ENCODE measurements at regions not wholly inside any gene's neighbourhood (a gene's known extent, or its start where the extent isn't known, plus 50 kb on each side); places are given as distances from the start of the nearest gene placed in this dataset.
"Not testable (repeated sequence)": the region's sequence is repeated elsewhere in the genome, so short reads cannot be mapped to it uniquely, and the experiment has no call there.

DNA sequence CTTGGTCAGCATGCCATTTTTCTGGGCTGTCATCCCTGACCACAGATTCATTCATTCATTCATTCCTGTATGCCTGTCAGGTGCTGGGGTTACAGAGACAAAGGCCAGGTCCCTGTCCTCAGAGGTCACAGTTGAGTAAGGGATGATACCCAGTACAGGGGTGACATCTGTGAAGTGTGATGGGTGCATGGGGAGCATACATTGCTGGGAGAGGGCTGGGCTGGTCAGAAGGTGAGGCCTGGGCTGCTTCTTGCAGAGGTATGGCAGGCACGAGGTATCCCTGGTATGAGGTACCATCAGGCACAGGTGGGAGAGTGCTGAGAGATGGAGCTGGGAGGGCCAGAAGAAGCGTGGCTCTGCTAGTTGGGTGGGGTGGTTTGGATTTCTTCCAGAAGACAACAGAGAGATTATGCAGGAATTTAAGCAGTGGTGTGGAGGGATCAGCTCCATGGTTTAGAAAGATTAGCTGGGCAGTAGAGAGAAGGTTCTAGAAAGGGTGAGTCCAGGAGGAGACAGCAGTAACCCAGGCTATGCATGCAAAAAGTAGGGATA, 181.9 kb upstream of the HAAO start:
- no peak for DNase-seq (ENCODE audit: low read depth in 2 of 2)

DNA sequence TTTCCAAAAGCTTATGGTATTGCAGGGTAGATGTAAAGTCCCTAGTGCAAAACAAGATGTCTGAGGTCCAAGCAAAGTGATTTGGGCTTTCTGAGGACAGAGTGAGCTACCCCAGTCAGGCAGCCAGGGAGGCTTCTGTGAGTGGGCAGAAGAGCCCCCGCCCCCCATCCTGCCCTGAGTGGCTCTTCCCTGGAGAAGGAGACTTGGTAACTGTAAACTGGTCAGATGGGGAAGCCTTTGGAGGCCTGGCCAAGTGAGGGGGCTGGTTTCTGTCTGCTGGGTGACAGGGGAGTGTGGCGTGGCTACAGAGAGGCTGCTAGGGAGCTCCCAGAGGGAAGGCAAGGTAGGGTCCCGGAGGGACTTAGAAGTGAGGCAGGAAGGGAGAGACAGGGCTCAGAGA, 181.3 kb upstream of the HAAO start:
- no peak for DNase-seq (ENCODE audit: low read depth in 2 of 2)

DNA sequence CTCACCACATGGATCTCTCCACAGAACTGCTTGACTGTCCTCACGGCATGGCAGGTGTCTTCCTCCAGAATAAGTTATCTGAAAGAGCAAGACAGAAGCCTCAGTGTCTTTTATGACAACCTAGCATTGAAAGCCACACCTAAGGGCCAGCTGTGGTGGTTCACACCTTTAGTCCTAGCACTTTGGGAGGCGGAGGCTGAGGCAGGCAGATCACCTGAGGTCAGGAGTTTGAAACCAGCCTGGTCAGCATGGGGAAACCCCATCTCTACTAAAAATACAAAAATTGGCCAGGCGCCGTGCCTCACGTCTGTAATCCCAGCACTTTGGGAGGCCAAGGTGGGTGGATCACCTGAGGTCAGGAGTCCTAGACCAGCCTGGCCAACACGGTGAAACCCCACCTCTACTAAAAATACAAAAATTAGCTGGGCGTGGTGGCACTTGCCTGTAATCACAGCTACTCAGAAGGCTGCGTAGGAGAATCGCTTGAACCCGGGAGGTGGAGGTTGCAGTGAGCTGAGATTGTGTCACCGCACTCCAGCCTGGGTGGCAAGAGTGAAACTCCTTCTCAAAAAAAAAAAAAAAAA, 180.6 kb upstream of the HAAO start:
- DNase-seq (ENCODE audit: low read depth in 2 of 2) = not testable (repeated sequence)

DNA sequence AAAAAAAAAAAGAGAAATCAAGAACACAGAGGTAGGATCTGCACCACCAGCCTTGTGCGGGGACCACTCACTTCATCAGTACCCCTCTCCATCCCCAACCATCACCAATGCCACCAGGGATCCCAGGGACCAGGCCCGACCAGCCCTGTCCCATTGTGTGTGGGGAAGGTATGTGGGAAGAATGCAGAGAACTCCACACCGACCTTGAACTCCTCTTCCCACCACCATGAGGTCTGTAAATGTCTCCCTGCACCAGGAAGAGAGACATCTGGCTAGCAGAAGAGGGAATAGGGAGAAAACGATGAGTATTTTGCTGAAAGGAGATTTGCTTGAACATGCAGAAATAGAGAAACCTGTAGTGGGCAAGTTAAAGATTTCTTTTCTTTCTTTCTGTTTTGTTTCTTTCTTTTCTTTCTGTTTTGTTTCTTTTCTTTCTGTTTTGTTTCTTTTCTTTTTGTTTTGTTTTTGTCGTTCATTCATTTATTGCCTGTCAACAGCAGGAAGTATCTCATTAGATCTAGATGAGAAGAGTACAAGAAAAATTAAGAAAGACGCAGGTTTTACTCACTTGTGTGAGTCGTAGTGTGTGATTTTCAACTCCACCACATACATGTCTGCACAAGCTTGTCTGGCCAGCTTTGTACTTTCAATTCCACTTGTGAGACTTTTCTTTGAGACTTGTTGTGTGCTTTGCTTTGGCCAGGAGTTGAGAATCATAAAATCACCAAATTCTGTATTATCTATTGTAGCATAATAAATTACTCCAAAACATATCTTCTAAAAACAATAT, 179.8 kb upstream of the HAAO start:
- no peak for DNase-seq (ENCODE audit: low read depth in 2 of 2)

DNA sequence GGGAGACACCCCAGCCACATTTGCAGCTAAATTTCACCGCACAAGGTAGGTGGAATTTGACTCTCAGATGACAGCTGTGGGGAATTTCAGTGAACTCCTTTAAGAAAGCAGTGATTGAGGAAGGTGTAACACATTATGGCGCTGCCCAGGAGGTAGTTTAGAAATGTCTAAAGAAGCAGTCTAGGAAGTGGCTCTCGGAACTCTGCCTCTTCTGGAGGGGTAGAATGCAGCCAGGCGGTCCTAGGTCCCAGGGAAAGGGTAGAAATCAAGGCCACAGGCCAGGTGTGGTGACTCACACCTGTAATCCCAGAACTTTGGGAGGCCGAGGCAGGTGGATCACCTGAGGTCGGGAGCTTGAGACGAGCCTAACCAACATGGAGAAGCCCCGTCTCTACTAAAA, 179.0 kb upstream of the HAAO start:
- no peak for DNase-seq (ENCODE audit: low read depth in 2 of 2)

DNA sequence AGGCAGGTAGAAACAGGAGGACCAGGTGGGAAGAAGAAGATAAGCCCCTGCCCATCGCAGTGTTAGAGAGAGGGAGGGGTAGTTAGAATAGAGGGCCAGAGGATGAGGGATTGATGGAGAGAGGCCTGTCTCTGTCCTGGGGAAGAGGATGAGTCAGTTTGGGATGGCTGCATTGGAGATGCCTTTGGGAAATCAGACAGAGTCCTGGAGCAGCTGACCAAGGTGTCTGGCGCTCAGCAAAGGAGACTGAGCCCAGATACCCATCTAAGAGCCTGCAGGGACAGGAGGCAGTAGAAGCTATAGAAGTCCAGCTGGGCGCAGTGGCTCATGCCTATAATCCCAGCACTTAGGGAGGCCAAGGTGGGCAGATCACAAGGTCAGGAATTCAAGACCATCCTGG, 177.8 kb upstream of the HAAO start:
- no peak for DNase-seq (ENCODE audit: low read depth in 2 of 2)

DNA sequence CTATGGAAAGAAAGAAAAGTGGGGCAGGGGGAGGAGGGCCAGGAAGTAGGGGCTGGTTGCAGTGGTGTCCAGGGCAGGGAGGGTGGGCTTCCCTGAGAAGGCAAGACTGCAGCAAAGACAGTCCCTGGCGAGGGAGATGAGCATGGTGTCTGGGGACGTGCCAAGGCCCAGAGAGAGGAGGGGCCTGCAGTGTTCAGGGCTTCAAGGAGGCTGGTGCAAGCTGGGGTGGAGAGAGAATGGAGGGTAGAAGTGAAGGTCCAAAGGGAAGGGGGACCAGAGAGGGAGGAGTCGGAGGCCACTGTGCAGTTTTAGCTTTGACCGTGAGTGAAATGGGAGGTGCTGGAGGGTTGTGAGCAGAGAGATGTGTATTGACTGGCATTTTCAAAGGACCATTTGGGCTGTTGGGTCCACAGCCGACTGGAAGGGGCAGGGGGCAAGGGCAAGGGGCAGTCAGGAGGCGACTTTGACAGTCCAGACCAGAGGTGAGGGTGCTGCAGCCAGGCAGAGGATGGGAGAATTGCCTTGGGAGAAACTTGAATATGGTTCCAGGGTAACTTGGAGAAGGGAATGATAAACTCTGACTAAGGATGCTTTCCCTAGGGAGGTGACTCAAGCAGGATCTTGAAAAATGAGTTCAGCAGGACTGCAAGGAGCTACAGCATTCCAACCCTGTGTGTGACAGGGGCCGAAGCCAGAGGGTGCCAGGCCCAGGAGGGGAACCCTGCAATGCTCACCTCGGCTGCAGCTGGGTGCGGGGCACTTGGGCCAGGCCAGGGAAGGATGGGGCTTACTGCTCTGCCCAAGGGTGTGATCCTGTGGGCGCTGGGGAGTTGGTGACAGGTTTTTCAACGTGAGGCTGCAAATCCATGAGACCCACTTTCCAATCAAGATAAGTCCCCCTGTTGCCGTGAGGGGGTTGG, 177.1 kb upstream of the HAAO start:
- no peak for DNase-seq (ENCODE audit: low read depth in 2 of 2)

DNA sequence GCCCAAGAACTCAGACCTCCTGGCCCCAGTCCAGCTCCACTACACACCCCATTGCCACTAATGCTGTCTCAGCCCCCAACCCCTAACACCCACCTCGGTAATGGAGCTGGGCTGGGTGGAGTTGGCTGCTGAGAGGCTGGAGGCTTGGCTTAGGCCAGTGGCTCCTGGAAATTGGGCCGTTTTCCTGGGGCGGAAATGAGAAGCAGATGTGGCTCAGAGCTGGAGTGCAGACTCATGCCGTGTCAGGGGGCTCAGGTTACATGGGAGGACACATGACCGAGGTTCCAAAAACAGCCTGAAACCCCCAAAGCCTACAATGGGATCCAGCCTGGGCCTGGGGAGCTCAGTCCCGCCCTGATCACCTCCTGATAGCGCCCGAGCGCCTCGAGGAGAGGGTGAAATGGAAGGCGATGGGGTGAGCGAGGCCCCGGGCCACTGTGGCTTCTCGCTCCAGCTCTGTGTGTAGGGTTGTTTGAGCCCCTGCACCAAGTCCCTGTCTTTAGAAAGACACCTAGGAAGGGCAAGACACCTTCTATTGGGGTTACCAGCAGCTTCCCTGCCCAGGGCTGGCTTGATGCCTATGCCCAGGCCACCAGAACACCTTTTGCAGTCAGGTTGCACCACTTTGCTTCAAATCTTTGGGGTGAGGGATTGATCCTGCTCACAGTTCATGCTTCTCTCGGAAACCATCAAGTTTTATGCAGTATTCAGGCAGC, 175.7 kb upstream of the HAAO start:
- DNase-seq (ENCODE audit: low read depth in 2 of 2) = no peak

DNA sequence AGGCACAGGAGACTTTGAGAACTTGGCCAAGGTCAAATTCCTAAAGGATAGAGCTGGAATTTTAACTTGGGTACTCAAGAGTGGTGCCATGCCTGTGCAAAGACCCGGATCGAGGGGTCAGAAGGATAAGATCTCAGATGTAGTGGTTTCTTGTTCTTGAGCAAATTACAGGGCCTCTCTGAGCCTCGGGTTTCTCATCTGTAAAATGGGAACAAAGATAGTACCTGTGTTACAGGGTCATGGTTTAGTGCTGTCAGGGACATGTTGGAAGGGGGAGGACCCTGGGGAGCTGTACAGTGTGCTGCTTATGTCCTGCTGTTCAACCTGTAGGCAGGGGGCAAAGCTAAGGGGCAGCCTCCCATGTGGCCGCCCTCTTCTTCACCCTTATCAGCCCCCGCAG, 173.5 kb upstream of the HAAO start:
- no peak for DNase-seq (ENCODE audit: low read depth in 2 of 2)

DNA sequence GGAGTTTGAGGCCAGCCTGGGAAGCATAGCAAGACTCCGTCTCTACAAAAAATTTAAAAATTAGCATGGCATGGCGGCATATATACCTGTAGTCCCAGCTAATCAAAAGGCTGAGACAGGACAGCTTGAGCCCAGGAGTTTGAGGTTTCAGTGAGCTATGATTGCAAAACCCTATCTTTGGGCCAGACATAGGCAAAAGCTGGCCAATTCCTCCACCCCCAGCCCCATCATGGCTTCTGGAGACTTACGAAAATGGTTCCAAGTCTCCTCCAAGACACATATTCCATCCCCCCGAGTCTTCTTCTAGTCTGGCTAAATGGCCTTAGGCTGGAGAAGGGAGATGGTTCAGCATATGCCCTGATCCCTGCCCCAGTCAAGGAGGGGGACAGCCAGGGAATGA, 172.8 kb upstream of the HAAO start:
- no peak for DNase-seq (ENCODE audit: low read depth in 2 of 2)

DNA sequence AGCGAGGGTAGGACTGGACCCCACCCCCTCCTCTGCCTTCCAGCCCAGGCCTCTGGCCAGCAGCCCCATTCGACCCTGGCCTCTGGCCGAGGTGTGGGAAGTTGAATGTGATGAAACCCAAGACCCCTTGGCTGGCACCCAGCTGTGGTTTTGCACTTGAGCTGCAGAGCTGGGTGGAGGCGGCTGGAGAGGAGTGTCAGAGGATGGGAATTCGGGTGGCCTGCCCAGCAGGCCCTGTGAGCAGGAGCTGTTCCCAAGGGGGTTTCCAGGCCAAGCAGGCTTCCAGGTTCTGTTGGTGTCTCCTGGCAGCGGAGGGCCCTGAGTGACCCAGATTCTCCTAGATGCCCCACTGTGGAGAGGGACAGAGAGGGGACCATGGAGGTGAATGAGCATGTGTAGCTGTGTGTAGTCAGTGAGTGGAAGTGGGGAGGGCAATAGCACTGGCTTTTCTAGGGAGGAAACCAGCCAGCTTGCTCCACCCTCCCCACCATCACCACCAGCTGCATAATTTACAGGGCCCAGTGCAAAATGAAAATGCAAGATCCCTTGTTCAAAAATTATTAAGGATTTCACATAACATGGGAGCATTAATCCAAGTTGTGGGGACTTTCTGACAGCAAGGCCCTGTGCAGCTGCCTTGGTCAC, 172.2 kb upstream of the HAAO start:
- DNase-seq (ENCODE audit: low read depth in 2 of 2) = no peak

DNA sequence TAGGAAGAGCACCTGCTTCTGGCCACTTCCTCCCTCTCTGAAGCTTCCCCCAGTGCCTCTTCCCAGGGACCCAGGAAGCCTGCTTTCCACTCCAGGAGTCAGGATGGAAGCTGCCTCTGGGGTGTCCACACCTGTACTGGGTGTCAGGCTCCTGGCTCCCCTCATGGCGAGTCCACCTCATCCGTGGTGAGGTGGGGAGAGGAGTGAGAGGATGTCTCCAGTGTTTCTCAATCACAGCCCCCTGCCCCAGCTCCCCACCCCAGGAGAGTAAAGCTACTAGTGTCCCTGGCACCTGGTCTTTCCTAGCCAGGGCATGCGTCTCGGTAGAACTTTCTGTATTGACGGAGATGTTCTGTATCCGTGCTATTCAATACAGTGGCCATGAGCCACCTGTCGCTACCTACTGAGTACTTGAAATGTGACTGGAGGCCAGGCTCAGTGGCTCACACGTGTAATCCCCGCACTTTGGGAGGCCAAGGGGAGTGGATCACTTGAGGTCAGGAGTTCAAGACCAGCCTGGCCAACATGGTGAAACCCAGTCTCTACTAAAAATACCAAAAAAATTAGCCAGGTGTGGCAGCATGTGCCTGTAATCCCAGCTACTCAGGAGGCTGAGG, 171.2 kb upstream of the HAAO start:
- no peak for DNase-seq (ENCODE audit: low read depth in 2 of 2)

DNA sequence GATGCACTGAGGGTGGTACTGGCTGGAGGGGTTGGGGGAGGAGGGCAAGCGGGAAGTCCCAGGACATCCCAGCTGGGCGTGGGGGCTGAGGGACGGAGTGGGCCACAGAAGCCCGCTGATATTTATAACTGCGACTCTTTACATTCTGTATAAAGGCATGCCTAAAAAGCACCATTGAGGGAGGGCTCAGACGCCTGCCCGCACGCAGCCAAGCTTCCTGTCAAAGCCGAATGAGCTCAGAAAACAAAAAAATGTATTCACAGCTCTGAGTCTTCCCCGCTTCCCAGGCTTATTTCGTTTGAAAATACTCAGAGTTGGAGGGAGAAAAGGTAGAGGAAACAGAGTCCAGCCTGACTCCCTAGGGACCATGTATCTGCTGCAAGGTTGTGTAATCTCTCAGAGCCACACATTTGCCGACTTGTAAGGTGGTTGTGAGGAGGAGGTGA, 170.1 kb upstream of the HAAO start:
- DNase-seq (ENCODE audit: low read depth in 2 of 2) = no peak

DNA sequence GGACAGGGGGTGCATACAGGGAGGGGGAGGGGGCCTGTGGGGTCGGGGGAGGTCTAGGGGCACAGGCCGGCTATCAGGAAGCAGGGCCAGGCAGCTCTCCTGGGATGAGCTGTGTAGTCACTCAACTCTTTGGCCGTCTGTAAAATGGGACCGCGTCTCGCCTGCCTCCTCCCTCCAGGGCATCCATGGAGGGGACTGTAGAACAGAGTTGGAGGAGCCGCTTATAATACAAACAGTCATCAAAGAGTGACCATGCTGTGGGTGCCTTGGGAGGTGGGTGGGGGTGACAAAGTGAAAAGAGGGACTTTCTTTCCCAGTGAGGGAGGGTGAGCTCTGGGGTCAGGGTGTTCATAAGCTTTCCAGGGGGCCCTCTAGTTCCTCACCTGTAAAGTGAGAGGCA, 169.6 kb upstream of the HAAO start:
- no peak for DNase-seq (ENCODE audit: low read depth in 2 of 2)

DNA sequence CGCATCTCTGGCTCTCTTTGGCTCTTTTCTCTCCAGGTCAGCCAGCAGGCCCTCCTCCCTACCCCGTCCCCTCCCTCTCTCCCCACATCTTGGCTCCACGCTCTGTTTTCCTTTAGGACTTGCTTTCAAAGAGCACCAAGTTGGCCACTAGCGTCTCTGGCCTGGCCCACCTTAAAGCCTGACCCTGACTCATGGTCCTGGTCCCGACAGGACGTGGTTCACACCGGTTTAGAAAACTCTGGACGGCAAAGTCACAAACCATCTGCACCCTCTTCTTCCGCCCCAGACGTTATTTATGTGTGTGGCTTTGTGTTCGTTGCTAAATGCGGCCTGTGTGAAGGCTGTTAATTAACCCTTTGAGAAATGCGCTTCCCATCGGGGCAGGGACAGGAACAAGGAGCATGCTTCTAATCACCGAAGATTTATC, 169.0 kb upstream of the HAAO start:
- DNase-seq (ENCODE audit: low read depth in 2 of 2) = no peak

DNA sequence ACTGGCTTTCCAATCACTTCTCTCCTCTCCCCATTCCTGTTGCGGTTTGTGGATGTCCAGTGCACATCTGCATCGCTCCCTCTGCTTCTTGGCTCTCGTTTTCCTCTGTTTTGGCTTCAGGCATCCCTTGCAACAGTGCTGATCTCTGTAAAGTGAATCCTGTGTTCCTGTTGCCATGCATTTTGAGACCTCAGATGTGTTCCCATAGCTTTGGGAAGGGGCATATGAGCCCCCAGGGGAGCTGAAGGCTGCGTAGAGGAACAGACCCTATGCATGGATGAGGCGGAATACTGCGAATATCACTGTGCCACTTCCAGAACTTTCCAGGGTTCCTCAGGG, 168.4 kb upstream of the HAAO start:
- no peak for DNase-seq (ENCODE audit: low read depth in 2 of 2)

DNA sequence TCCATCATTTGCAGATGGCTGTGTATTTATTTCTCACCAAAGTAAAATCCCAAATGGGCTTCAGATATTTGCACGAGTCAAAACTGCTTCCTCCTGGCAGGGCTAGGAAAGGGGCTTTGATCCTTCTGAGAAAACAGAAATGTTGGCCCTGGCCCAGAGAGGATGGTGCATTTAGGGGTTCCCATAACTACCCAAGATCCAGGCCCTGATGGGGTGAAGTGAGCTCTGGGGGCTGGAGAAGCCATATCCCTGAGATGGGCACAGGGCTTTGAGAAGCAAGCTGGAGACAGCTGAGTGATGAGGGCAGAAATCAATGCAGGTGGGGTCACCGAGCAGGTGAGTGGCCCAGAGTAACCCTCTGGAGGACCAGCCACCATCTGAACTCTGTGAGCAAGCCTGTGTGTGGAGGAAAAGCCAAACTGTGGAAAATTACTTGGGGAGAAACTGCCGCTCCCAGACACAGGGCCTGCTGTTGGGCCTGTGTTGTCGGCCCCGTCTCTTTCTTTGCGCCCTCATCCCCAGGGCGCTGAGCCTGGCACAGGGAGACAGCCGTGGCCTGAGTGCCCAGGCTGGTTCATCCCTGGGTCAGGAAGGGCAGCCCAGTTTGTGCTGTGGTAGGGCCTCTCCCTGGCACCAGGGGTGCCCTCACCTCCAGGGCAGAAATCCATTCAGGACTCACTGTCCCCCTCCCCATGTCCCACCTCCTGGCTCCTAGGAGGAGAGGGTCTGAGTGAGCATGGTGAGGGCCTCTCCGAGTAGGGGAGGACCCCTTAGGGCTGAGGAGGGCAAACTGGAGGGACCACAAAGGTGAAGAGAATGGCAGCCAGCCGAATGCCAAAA, 167.8 kb upstream of the HAAO start:
- no peak for DNase-seq (ENCODE audit: low read depth in 2 of 2)

DNA sequence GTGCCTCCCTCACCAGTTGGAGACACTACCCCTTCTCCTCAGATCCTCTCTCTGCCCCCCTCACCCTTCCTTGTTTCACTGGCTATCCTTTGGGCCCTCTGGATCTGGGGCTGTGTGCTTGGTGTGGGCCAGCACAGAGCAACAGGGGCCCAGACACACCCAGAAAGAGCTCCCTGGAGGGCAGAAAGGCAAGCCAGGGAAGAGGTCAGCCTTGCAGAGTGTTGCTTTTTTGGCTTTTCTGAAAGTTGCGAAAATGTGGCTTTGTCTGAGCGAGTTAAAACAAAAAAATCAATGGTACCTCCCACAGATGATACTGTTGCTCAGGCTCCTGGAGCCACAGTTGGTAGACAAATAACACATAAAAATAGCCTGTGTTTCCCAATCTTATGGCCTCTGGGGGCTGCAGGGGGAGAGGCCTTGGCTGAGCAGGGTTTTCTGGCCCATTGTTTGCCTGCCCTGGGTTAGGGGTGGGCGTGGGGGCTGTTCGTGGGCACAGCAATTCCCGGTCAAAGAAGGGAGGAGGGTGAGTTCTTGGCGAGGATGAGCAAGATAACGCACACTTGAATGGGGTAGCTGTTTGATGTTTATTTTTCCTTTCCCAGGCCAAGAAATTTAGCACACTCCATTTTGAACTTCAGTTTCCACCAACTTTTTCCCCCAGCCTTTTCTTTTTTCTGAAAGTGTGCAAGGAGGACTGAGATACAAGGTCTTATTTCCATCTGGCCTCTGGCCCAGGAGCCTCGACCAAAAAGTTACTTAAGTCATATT, 167.0 kb upstream of the HAAO start:
- no peak for DNase-seq (ENCODE audit: low read depth in 2 of 2)

DNA sequence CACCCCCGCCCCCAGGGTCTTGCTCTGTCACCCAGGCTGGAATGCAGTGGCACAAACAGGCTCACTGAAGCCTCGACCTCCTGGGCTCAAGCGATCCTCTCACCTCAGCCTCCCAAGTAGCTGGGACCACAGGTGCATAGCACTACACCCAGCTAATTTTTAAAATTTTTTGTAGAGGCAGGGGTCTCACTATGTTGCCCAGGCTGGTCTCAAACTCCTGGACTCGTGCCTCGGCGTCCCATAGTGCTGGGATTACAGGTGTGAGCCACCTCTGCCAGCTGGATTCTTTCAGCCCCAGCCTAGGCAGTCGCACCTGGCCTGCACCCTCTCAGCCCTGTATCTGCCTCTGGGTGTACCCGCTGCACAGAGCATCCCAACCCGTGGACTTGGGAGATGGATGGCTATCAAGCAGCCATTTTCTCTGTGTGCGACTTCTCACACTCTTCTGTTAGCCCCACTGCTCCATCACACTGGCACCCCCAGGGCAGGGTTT, 166.4 kb upstream of the HAAO start:
- no peak for DNase-seq (ENCODE audit: low read depth in 2 of 2)
